ENCODE measurements at regions not wholly inside any gene's neighbourhood (a gene's known extent, or its start where the extent isn't known, plus 50 kb on each side); places are given as distances from the start of the nearest gene placed in this dataset.

DNA sequence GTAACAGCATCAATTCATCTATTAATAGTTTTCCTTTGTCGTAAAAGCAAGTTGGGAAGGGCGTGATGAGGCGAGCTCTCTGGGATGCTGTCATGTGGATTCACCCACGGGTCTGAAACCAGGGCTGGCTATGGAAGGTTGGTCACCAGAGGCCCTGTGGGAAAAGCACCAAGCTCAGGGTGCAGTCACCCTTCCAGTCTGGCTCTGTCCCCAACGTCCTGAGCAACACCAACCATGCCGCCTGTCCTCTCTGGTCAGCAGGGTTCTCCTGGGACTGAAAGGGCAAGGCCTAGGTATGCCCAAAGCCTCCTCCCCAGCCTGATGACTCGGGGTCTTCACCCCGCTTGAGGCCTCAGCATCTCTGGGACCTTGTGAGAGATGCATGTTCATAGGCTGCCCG is 97.2 kb upstream of the MSX1 start:
- no peak for DNase-seq (ENCODE audit: low read depth)
- POLR2A ChIA-PET: no interaction called here
- CTCF ChIA-PET: interaction anchor here (1.1 kb wide), 1 partner anchor 13 kb away, joined by 3 read pairs; no protein-coding TSS in a partner anchor

GRCh38 chr4:4761128-4761982 is 98.1 kb upstream of the MSX1 start:
- CTCF ChIA-PET: interaction anchor here (1.0 to 1.1 kb wide), 2 partner anchors 14 to 186 kb away, joined by 3 read pairs; no protein-coding TSS in a partner anchor
- H3K36me3 ChIP-seq (ENCODE audit: control insufficient read depth, insufficient read depth, low read length): no peaks in the 10 kb centered on the region
- H3K4me3 ChIP-seq (ENCODE audit: low read depth, low read length): no peak overlapping the region
- peaks cover 10% of the 10 kb centered on the region for H3K27me3 ChIP-seq (ENCODE audit: control insufficient read depth, insufficient read depth, low read length)
- POLR2A ChIA-PET: interaction anchor here (0.7 kb wide), 1 partner anchor 121 kb away, joined by 10 read pairs; no protein-coding TSS in a partner anchor
- DNase-seq (ENCODE audit: low read depth): no peak
- TF ChIP-seq, protein P1, sequence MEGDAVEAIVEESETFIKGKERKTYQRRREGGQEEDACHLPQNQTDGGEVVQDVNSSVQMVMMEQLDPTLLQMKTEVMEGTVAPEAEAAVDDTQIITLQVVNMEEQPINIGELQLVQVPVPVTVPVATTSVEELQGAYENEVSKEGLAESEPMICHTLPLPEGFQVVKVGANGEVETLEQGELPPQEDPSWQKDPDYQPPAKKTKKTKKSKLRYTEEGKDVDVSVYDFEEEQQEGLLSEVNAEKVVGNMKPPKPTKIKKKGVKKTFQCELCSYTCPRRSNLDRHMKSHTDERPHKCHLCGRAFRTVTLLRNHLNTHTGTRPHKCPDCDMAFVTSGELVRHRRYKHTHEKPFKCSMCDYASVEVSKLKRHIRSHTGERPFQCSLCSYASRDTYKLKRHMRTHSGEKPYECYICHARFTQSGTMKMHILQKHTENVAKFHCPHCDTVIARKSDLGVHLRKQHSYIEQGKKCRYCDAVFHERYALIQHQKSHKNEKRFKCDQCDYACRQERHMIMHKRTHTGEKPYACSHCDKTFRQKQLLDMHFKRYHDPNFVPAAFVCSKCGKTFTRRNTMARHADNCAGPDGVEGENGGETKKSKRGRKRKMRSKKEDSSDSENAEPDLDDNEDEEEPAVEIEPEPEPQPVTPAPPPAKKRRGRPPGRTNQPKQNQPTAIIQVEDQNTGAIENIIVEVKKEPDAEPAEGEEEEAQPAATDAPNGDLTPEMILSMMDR (IDR thresholded peaks at IDR 0.05; ENCODE audit: insufficient read depth, low read depth, low read length): peak; percentile 27

More for the DNA sequence above, 97.2 kb upstream of the MSX1 start:
- TF ChIP-seq, protein P1 (IDR thresholded peaks at IDR 0.05; ENCODE audit: insufficient read depth, low read depth, low read length): no peak
- Histone ChIP-seq H3K4me3 (ENCODE audit: low read depth, low read length) (no peak overlapping the region), H3K27me3 (ENCODE audit: control insufficient read depth, insufficient read depth, low read length) (peaks cover 5% of the 10 kb centered on the region), H3K36me3 (ENCODE audit: control insufficient read depth, insufficient read depth, low read length) (no peaks in the 10 kb centered on the region)

DNA sequence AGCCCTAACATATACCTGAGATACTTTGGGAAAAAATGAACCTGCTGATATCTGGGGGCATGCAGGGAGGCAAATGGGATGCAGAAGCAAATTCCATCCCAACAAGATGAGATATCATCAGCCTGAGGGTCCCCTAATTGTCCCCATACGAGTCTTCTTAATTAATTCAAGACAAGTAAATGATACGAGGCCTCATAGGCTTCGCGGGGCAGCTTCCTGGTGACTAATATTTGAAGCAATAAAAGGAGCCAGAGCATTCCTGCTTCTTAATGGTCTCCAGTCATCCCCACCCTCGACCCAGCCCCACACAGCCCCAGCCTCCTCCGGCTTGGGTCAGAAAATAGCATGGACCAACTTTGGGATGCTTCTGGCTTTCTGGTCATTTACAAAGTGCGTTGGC is 99.6 kb upstream of the MSX1 start:
- TF ChIP-seq, protein P1 (IDR thresholded peaks at IDR 0.05; ENCODE audit: insufficient read depth, low read depth, low read length): no peak
- no peaks in the 10 kb centered on the region for H3K36me3 ChIP-seq (ENCODE audit: control insufficient read depth, insufficient read depth, low read length)
- peaks cover 18% of the 10 kb centered on the region for H3K27me3 ChIP-seq (ENCODE audit: control insufficient read depth, insufficient read depth, low read length)
- no peak for DNase-seq (ENCODE audit: low read depth)
- ChIA-PET POLR2A (no interaction called here), CTCF (interaction anchor here (0.6 kb wide), 1 partner anchor 191 kb away, joined by 3 read pairs; no protein-coding TSS in a partner anchor)
- no peak overlapping the region for H3K4me3 ChIP-seq (ENCODE audit: low read depth, low read length)

GRCh38 chr4:4759232-4759631 is 100.2 kb upstream of the MSX1 start:
- POLR2A ChIA-PET: no interaction called here

GRCh38 chr4:4758681-4759080 is 100.8 kb upstream of the MSX1 start:
- no peak for DNase-seq (ENCODE audit: low read depth)
- H3K27me3 ChIP-seq (ENCODE audit: control insufficient read depth, insufficient read depth, low read length): peaks cover 23% of the 10 kb centered on the region
- POLR2A ChIA-PET: no interaction called here
- no peak overlapping the region for H3K4me3 ChIP-seq (ENCODE audit: low read depth, low read length)
- CTCF ChIA-PET: interaction anchor here (0.6 kb wide), 1 partner anchor 272 kb away, joined by 3 read pairs; no protein-coding TSS in a partner anchor
- no peaks in the 10 kb centered on the region for H3K36me3 ChIP-seq (ENCODE audit: control insufficient read depth, insufficient read depth, low read length)
- TF ChIP-seq, protein P1 (IDR thresholded peaks at IDR 0.05; ENCODE audit: insufficient read depth, low read depth, low read length): no peak

More at GRCh38 chr4:4759232-4759631, 100.2 kb upstream of the MSX1 start:
- TF ChIP-seq, protein P1 (IDR thresholded peaks at IDR 0.05; ENCODE audit: insufficient read depth, low read depth, low read length): no peak
- Histone ChIP-seq H3K27me3 (ENCODE audit: control insufficient read depth, insufficient read depth, low read length) (peaks cover 19% of the 10 kb centered on the region), H3K36me3 (ENCODE audit: control insufficient read depth, insufficient read depth, low read length) (no peaks in the 10 kb centered on the region), H3K4me3 (ENCODE audit: low read depth, low read length) (no peak overlapping the region)
- DNase-seq (ENCODE audit: low read depth): no peak
- CTCF ChIA-PET: interaction anchor here (0.6 kb wide), 2 partner anchors 190 to 273 kb away, joined by 3 read pairs; no protein-coding TSS in a partner anchor
